ENCODE measurements at regions not wholly inside any gene's neighbourhood (a gene's known extent, or its start where the extent isn't known, plus 50 kb on each side); places are given as distances from the start of the nearest gene placed in this dataset.
"Not testable (repeated sequence)": the region's sequence is repeated elsewhere in the genome, so short reads cannot be mapped to it uniquely, and the experiment has no call there.

- DNase-seq (ENCODE audit: low read depth in 2 of 2) = no peak
These were observed 447.4 kb upstream of the WWC1 start for GRCh38 chr5:167843881-167844572.

- DNase-seq (ENCODE audit: low read depth in 2 of 2) = no peak
These were observed 445.5 kb upstream of the WWC1 start for GRCh38 chr5:167845952-167846351.

- DNase-seq (ENCODE audit: low read depth in 2 of 2) = no peak
These were observed 441.6 kb upstream of the WWC1 start for GRCh38 chr5:167849874-167850273.

- DNase-seq (ENCODE audit: low read depth in 2 of 2) = no peak
These were observed 440.5 kb upstream of the WWC1 start for GRCh38 chr5:167850911-167851310.

- no peak for DNase-seq (ENCODE audit: low read depth in 2 of 2)
These were observed 440.0 kb upstream of the WWC1 start for GRCh38 chr5:167851416-167851815.

GRCh38 chr5:167852515-167852914 is 438.9 kb upstream of the WWC1 start:
- no peak for DNase-seq (ENCODE audit: low read depth in 2 of 2)

- DNase-seq (ENCODE audit: low read depth in 2 of 2) = no peak
These were observed 438.0 kb upstream of the WWC1 start for GRCh38 chr5:167853421-167853820.

- DNase-seq (ENCODE audit: low read depth in 2 of 2) = no peak
These were observed 435.6 kb upstream of the WWC1 start for GRCh38 chr5:167855818-167856217.

GRCh38 chr5:167857321-167857720 is 434.1 kb upstream of the WWC1 start:
- no peak for DNase-seq (ENCODE audit: low read depth in 2 of 2)

GRCh38 chr5:167858186-167858855 is 433.1 kb upstream of the WWC1 start:
- DNase-seq (ENCODE audit: low read depth in 2 of 2) = not testable (repeated sequence)

- no peak for DNase-seq (ENCODE audit: low read depth in 2 of 2)
These were observed 430.1 kb upstream of the WWC1 start for GRCh38 chr5:167861129-167861927.

- DNase-seq (ENCODE audit: low read depth in 2 of 2) = no peak
These were observed 429.5 kb upstream of the WWC1 start for GRCh38 chr5:167861928-167862426.

GRCh38 chr5:167863883-167864282 is 427.6 kb upstream of the WWC1 start:
- no peak for DNase-seq (ENCODE audit: low read depth in 2 of 2)

GRCh38 chr5:167864801-167865200 is 426.6 kb upstream of the WWC1 start:
- DNase-seq (ENCODE audit: low read depth in 2 of 2) = no peak

- no peak for DNase-seq (ENCODE audit: low read depth in 2 of 2)
These were observed 424.6 kb upstream of the WWC1 start for GRCh38 chr5:167866797-167867196.

GRCh38 chr5:167867281-167867680 is 424.2 kb upstream of the WWC1 start:
- no peak for DNase-seq (ENCODE audit: low read depth in 2 of 2)

GRCh38 chr5:167869125-167869524 is 422.3 kb upstream of the WWC1 start:
- no peak for DNase-seq (ENCODE audit: low read depth in 2 of 2)

- no peak for DNase-seq (ENCODE audit: low read depth in 2 of 2)
These were observed 421.4 kb upstream of the WWC1 start for GRCh38 chr5:167870055-167870454.

GRCh38 chr5:167871091-167871490 is 420.4 kb upstream of the WWC1 start:
- no peak for DNase-seq (ENCODE audit: low read depth in 2 of 2)

- no peak for DNase-seq (ENCODE audit: low read depth in 2 of 2)
These were observed 418.7 kb upstream of the WWC1 start for GRCh38 chr5:167872791-167873190.

GRCh38 chr5:167877114-167877722 is 414.2 kb upstream of the WWC1 start:
- DNase-seq (ENCODE audit: low read depth in 2 of 2) = no peak

GRCh38 chr5:167877924-167878323 is 413.5 kb upstream of the WWC1 start:
- no peak for DNase-seq (ENCODE audit: low read depth in 2 of 2)

Data from stimulated activated CD4-positive, alpha-beta T cell treated with anti-CD3 and anti-CD28 coated beads, Interleukin-1b, Interleukin-23, amount 100 ng/mL, for 4 hours (primary cell).